HFFc6 (cell line): ENCODE measurements at regions not wholly inside any gene's neighbourhood (a gene's known extent, or its start where the extent isn't known, plus 50 kb on each side); places are given as distances from the start of the nearest gene placed in this dataset.

Source experiments
- DNase-seq: peaks from one replicate; pipeline ENCODE4 v3.0.0-alpha.2; 2018
- H3K27ac Mint-ChIP-seq: 2 replicates; pipeline ENCODE4 v1.8.0; 2020; ENCODE audit warnings: mild to moderate bottlenecking, mixed read lengths
- H3K27me3 Mint-ChIP-seq: 2 replicates; pipeline ENCODE4 v1.8.0; 2021; ENCODE audit warnings: mild to moderate bottlenecking, moderate library complexity, mixed read lengths; ENCODE audit not compliant: insufficient read depth
- H3K36me3 Mint-ChIP-seq: 2 replicates; pipeline ENCODE4 v1.8.0; 2021; ENCODE audit warnings: low read depth, mixed read lengths
- H3K4me1 Mint-ChIP-seq: 2 replicates; pipeline ENCODE4 v1.8.0; 2020; ENCODE audit warnings: low read depth, mixed read lengths
- H3K4me3 Mint-ChIP-seq: 2 replicates; pipeline ENCODE4 v1.8.0; 2020; ENCODE audit warnings: mild to moderate bottlenecking, moderate library complexity, mixed read lengths
- H3K9me3 Mint-ChIP-seq: 2 replicates; pipeline ENCODE4 v1.8.0; 2020; ENCODE audit warnings: mild to moderate bottlenecking, mixed read lengths
- TF ChIP-seq, protein P1 (sequence below): fragments of 200-600 bp; sonication (generic); IDR thresholded peaks from 2 replicates; pipeline ENCODE4 v1.5.0; 2021; ENCODE audit warnings: antibody characterized with exemption, mild to moderate bottlenecking

DNA sequence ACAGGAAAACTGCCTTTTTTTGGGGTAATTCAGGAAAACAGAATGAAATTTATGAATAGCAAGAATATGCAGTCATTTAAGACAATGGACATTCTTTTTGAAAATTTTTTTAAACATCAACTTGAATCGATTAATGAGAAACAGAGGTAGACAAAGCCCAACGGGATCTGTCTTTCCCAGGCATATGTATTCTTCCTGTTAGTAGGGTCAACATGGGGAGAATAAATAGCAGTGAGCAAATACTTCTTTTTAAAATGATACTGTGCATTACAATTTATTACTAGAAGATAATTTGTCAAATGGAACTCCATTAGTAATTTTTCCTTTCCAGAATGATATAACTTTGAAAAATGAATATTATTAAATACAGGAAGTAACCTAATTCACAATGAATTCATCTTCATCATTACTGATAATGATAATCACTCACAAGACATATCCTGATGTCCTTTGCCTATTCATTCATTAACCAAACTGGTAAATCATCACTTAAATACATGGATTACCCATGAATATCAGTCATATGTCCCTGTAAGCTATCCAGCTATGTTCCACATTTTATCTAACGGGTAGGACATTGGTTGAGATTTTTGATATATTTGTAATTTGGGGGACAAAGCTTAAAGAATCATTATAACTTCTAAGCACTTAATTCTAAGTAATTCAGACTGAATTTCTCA lies 209.2 kb upstream of the CDIN1 start:
- Mint-ChIP-seq H3K27me3 (no peaks in the 10 kb centered on the region), H3K4me1 (peaks cover 67% of the 10 kb centered on the region), H3K4me3 (peak overlapping the region; percentile 37; the same call in 1 of the 2 replicates), H3K9me3 (no peaks in the 10 kb centered on the region), H3K27ac (peak overlapping the region; percentile 77), H3K36me3 (no peaks in the 10 kb centered on the region)
- TF ChIP-seq, protein P1, sequence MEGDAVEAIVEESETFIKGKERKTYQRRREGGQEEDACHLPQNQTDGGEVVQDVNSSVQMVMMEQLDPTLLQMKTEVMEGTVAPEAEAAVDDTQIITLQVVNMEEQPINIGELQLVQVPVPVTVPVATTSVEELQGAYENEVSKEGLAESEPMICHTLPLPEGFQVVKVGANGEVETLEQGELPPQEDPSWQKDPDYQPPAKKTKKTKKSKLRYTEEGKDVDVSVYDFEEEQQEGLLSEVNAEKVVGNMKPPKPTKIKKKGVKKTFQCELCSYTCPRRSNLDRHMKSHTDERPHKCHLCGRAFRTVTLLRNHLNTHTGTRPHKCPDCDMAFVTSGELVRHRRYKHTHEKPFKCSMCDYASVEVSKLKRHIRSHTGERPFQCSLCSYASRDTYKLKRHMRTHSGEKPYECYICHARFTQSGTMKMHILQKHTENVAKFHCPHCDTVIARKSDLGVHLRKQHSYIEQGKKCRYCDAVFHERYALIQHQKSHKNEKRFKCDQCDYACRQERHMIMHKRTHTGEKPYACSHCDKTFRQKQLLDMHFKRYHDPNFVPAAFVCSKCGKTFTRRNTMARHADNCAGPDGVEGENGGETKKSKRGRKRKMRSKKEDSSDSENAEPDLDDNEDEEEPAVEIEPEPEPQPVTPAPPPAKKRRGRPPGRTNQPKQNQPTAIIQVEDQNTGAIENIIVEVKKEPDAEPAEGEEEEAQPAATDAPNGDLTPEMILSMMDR = no peak
- no peak for DNase-seq

DNA sequence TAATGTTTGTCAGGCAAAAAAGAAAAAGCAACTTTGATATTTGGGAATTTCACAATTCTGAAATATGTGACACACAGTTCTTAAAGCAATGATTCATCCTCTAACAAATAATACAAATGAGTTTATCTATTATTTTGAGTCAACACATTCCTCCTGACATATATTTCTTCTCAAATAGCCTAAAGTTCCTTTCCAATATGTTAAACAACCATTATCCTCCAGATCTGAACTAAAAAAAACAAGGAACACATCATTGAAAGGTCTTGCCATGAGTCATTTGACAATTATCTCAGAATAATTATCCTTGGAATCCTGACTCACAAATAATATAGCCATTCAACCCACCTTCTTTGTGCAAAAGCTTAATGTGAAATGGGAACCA lies 208.7 kb upstream of the CDIN1 start:
- H3K9me3 Mint-ChIP-seq = no peaks in the 10 kb centered on the region
- peak overlapping the region; percentile 77 for H3K27ac Mint-ChIP-seq
- peak overlapping the region; percentile 37 for H3K4me3 Mint-ChIP-seq
- H3K27me3 Mint-ChIP-seq = no peaks in the 10 kb centered on the region
- H3K4me1 Mint-ChIP-seq = peaks cover 62% of the 10 kb centered on the region
- DNase-seq = peak; percentile 84
- H3K36me3 Mint-ChIP-seq = no peaks in the 10 kb centered on the region
- TF ChIP-seq, protein P1 = no peak

- Mint-ChIP-seq H3K27me3 (no peaks in the 10 kb centered on the region), H3K27ac (peak overlapping the region; percentile 77; the same call in 1 of the 2 replicates), H3K4me1 (peaks cover 56% of the 10 kb centered on the region), H3K4me3 (no peak overlapping the region), H3K36me3 (no peaks in the 10 kb centered on the region), H3K9me3 (no peaks in the 10 kb centered on the region)
- peak; percentile 26 for DNase-seq
- TF ChIP-seq, protein P1 = no peak
Observed at GRCh38 chr15:36371509-36371908, 207.9 kb upstream of the CDIN1 start.

GRCh38 chr15:36372968-36373367 lies 206.5 kb upstream of the CDIN1 start:
- H3K4me1 Mint-ChIP-seq = peaks cover 56% of the 10 kb centered on the region
- no peak for DNase-seq
- no peak overlapping the region for H3K27ac Mint-ChIP-seq
- no peak overlapping the region for H3K4me3 Mint-ChIP-seq
- H3K36me3 Mint-ChIP-seq = no peaks in the 10 kb centered on the region
- no peaks in the 10 kb centered on the region for H3K9me3 Mint-ChIP-seq
- no peaks in the 10 kb centered on the region for H3K27me3 Mint-ChIP-seq
- TF ChIP-seq, protein P1 = no peak

DNA sequence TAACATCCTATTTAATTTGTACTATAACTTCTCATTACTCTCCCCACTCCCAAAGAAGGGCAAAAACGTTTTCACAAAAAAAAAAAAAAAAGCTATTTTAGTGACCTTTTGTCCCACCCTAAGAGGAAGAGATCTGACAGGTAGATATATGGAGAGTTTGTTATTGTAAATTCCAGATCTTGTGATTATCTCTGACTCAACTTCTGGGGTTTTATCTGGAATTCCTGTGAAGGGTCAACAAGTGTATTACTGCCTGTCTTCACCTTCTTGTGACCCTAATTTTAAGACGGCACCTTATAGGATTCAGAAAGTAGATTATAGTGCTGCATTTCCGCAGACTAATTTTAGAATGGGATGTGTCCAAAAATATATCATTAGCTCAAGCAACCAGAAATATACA lies 205.9 kb upstream of the CDIN1 start:
- no peaks in the 10 kb centered on the region for H3K9me3 Mint-ChIP-seq
- TF ChIP-seq, protein P1 = no peak
- DNase-seq = no peak
- peak overlapping the region; percentile 23 for H3K4me3 Mint-ChIP-seq
- peak overlapping the region; percentile 12; the same call in 1 of the 2 replicates for H3K27ac Mint-ChIP-seq
- peaks cover 4% of the 10 kb centered on the region for H3K36me3 Mint-ChIP-seq
- H3K27me3 Mint-ChIP-seq = no peaks in the 10 kb centered on the region
- H3K4me1 Mint-ChIP-seq = peaks cover 56% of the 10 kb centered on the region
